OCI-LY3 (cell line): ENCODE measurements at regions not wholly inside any gene's neighbourhood (a gene's known extent, or its start where the extent isn't known, plus 50 kb on each side); places are given as distances from the start of the nearest gene placed in this dataset.

Experiments used
- EZH2phosphoT487 ChIP-seq: fragments of 200-600 bp; shearing (Covaris generic); IDR thresholded peaks from 2 replicates; pipeline ENCODE4 v1.6.1; 2018; ENCODE audit warnings: antibody characterized with exemption, mixed run types, low read depth
- TF ChIP-seq, protein P1 (sequence below): fragments of 200-600, 300-600 bp; sonication (generic); IDR thresholded peaks from 2 replicates; pipeline ENCODE4 v1.5.1; 2014; ENCODE audit warnings: antibody characterized with exemption, low read length, low read depth

DNA sequence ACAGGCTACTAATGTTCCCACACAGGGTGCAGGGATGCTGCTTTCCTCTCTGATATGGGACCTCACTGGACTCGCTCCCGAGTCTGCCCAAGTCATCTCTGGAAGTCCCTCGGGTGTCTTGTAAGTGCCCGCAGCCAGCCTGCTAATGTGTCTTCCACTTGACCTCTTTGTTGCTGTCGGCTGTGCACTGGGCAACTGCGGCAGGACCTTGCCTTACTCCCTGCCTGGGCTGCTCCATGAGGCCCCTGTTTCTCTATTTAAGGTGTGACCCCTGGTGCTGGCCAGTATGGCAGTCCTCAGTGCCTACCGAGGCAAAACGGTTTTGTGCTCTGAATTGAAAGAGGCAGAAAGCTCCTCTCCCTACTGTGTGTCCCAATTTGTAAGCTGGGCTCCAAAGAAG is 88.8 kb upstream of the DUSP5 start:
- TF ChIP-seq, protein P1, sequence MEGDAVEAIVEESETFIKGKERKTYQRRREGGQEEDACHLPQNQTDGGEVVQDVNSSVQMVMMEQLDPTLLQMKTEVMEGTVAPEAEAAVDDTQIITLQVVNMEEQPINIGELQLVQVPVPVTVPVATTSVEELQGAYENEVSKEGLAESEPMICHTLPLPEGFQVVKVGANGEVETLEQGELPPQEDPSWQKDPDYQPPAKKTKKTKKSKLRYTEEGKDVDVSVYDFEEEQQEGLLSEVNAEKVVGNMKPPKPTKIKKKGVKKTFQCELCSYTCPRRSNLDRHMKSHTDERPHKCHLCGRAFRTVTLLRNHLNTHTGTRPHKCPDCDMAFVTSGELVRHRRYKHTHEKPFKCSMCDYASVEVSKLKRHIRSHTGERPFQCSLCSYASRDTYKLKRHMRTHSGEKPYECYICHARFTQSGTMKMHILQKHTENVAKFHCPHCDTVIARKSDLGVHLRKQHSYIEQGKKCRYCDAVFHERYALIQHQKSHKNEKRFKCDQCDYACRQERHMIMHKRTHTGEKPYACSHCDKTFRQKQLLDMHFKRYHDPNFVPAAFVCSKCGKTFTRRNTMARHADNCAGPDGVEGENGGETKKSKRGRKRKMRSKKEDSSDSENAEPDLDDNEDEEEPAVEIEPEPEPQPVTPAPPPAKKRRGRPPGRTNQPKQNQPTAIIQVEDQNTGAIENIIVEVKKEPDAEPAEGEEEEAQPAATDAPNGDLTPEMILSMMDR, result no peak
- no peak for TF ChIP-seq EZH2phosphoT487
